ENCODE measurements at regions not wholly inside any gene's neighbourhood (a gene's known extent, or its start where the extent isn't known, plus 50 kb on each side); places are given as distances from the start of the nearest gene placed in this dataset.

GRCh38 chr5:152147286-152147685 is 222.6 kb upstream of the GLRA1 start:
- TF ChIP-seq, protein P1, sequence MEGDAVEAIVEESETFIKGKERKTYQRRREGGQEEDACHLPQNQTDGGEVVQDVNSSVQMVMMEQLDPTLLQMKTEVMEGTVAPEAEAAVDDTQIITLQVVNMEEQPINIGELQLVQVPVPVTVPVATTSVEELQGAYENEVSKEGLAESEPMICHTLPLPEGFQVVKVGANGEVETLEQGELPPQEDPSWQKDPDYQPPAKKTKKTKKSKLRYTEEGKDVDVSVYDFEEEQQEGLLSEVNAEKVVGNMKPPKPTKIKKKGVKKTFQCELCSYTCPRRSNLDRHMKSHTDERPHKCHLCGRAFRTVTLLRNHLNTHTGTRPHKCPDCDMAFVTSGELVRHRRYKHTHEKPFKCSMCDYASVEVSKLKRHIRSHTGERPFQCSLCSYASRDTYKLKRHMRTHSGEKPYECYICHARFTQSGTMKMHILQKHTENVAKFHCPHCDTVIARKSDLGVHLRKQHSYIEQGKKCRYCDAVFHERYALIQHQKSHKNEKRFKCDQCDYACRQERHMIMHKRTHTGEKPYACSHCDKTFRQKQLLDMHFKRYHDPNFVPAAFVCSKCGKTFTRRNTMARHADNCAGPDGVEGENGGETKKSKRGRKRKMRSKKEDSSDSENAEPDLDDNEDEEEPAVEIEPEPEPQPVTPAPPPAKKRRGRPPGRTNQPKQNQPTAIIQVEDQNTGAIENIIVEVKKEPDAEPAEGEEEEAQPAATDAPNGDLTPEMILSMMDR (IDR thresholded peaks at IDR 0.05; ENCODE audit: low read depth, low read length): no peak
- no peak for TF ChIP-seq POLR2A (IDR thresholded peaks at IDR 0.05; ENCODE audit: extremely low read depth, insufficient read length)
- TF ChIP-seq, protein P2, sequence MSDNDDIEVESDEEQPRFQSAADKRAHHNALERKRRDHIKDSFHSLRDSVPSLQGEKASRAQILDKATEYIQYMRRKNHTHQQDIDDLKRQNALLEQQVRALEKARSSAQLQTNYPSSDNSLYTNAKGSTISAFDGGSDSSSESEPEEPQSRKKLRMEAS (IDR thresholded peaks at IDR 0.05; ENCODE audit: low read depth, low read length): no peak
- TF ChIP-seq MYC (IDR thresholded peaks at IDR 0.05; ENCODE audit: low read depth, low read length): no peak

All from NB4 (cell line).